Panc1 (cell line): ENCODE measurements at regions not wholly inside any gene's neighbourhood (a gene's known extent, or its start where the extent isn't known, plus 50 kb on each side); places are given as distances from the start of the nearest gene placed in this dataset.

Experiments
- ATAC-seq: fragments of 200-7000 bp; cut with Tn5 transposase; 2 replicates; pipeline ENCODE4 v1.9.1; 2020; ENCODE audit warnings: mild to moderate bottlenecking, moderate library complexity
- BruUV-seq: library from RNA; stranded (reverse); fragments of 400-500 nt; replicated peaks from 2 replicates; lab custom pipeline; 2021; lab: Mats Ljungman, UMichigan
- CTCF ChIA-PET: fragments of 300-600 bp; sonication (Branson Sonifier 250); formaldehyde crosslinking; loops from one replicate; lab custom pipeline; 2022; ENCODE audit warnings: antibody characterized with exemption; lab: Charles Lee
- POLR2A ChIA-PET: fragments of 300-600 bp; sonication (Branson Sonifier 250); formaldehyde crosslinking; loops from one replicate; lab custom pipeline; 2022; ENCODE audit warnings: antibody characterized with exemption; lab: Charles Lee
- DNase-seq: peaks from one replicate; pipeline ENCODE4 v3.0.0-alpha.2; 2010; ENCODE audit warnings: low read depth, low spot score
- H3K27ac ChIP-seq: 2 replicates; pipeline ENCODE4 v1.5.1; 2011; ENCODE audit warnings: mild to moderate bottlenecking, low read length, inconsistent platforms
- H3K27me3 ChIP-seq: fragments of 200-500 bp; sonication (Bioruptor generic); 2 replicates; pipeline ENCODE4 v1.6.0; 2014; ENCODE audit warnings: low read length, inconsistent platforms; ENCODE audit not compliant: control insufficient read depth, insufficient read depth
- H3K36me3 ChIP-seq: fragments of 200-500 bp; sonication (Bioruptor generic); 2 replicates; pipeline ENCODE4 v1.5.1; 2014; ENCODE audit warnings: inconsistent platforms, mild to moderate bottlenecking, low read length, moderate library complexity; ENCODE audit not compliant: control insufficient read depth, insufficient read depth
- H3K4me1 ChIP-seq: 2 replicates; pipeline ENCODE4 v1.5.1; 2011; ENCODE audit warnings: inconsistent platforms, mild to moderate bottlenecking, low read length, moderate library complexity; ENCODE audit not compliant: control insufficient read depth, insufficient read depth
- H3K4me3 ChIP-seq, 2 experiments: 2 replicates each; pipeline ENCODE4 v1.5.1; 2011 to 2012; ENCODE audit warnings: low read depth in 2 of 2, low read length in 2 of 2, mild to moderate bottlenecking in 2 of 2, inconsistent platforms in 1 of 2, moderate library complexity in 1 of 2
- H3K9me3 ChIP-seq: fragments of 200-500 bp; sonication (Bioruptor generic); 2 replicates; pipeline ENCODE4 v1.5.1; 2014; ENCODE audit warnings: low read depth, mild to moderate bottlenecking, inconsistent platforms, low read length, moderate library complexity; ENCODE audit not compliant: control insufficient read depth, insufficient read depth
- CTCF ChIP-seq: fragments of 450-650 bp; IDR thresholded peaks from 2 replicates; pipeline ENCODE4 v1.5.1; 2017; ENCODE audit warnings: mild to moderate bottlenecking
- POLR2AphosphoS5 ChIP-seq: IDR thresholded peaks from 2 replicates; pipeline ENCODE4 v1.6.1; 2012; ENCODE audit warnings: mild to moderate bottlenecking, low read depth, low read length, moderate library complexity
- SIN3A ChIP-seq: IDR thresholded peaks from 2 replicates; pipeline ENCODE4 v1.6.1; 2012; ENCODE audit warnings: low read depth, mild to moderate bottlenecking, low read length, moderate library complexity, borderline replicate concordance; ENCODE audit not compliant: insufficient read depth
- TCF7L2 ChIP-seq: IDR thresholded peaks from 2 replicates; pipeline ENCODE4 v1.6.1; 2011; ENCODE audit warnings: mild to moderate bottlenecking, low read depth, low read length, inconsistent platforms
- in situ Hi-C: cut with HindIII; loops from 2 replicates; pipeline ENCODE4 v1.10.0; 2016; ENCODE audit warnings: low sequenced_read_pairs, low pct_unique_long_range_greater_than_20kb
- intact Hi-C: fragments of 100-400 bp; cut with micrococcal nuclease; formaldehyde crosslinking; loops from one replicate; pipeline ENCODE4 v1.10.0; 2022; ENCODE audit not compliant: unreplicated experiment
- TF ChIP-seq, protein P1 (sequence below), 2 experiments: IDR thresholded peaks; 2 replicates each; pipeline ENCODE4 v1.6.1; 2011 to 2012; ENCODE audit warnings: low read depth in 2 of 2, control low read depth in 1 of 2, low read length in 1 of 2, mild to moderate bottlenecking in 1 of 2, moderate library complexity in 1 of 2; ENCODE audit not compliant: insufficient read depth in 1 of 2

GRCh38 chr5:112480501-112480900 is 61.4 kb upstream of the EPB41L4A start:
- no TSS peak for BruUV-seq
- Histone ChIP-seq H3K27me3 (no peaks in the 10 kb centered on the region), H3K27ac (no peak overlapping the region), H3K4me3 (no peak overlapping the region), H3K9me3 (no peaks in the 10 kb centered on the region), H3K4me1 (no peaks in the 10 kb centered on the region), H3K36me3 (no peaks in the 10 kb centered on the region)
- in situ Hi-C loops: no loop called here
- ChIA-PET CTCF (no interaction called here), POLR2A (no interaction called here)
- intact Hi-C loops: no loop called here
- DNase-seq (no peak), ATAC-seq (no peak)
- TF ChIP-seq POLR2AphosphoS5 (no peak), SIN3A (no peak), CTCF (no peak), TCF7L2 (no peak)
- TF ChIP-seq, protein P1, sequence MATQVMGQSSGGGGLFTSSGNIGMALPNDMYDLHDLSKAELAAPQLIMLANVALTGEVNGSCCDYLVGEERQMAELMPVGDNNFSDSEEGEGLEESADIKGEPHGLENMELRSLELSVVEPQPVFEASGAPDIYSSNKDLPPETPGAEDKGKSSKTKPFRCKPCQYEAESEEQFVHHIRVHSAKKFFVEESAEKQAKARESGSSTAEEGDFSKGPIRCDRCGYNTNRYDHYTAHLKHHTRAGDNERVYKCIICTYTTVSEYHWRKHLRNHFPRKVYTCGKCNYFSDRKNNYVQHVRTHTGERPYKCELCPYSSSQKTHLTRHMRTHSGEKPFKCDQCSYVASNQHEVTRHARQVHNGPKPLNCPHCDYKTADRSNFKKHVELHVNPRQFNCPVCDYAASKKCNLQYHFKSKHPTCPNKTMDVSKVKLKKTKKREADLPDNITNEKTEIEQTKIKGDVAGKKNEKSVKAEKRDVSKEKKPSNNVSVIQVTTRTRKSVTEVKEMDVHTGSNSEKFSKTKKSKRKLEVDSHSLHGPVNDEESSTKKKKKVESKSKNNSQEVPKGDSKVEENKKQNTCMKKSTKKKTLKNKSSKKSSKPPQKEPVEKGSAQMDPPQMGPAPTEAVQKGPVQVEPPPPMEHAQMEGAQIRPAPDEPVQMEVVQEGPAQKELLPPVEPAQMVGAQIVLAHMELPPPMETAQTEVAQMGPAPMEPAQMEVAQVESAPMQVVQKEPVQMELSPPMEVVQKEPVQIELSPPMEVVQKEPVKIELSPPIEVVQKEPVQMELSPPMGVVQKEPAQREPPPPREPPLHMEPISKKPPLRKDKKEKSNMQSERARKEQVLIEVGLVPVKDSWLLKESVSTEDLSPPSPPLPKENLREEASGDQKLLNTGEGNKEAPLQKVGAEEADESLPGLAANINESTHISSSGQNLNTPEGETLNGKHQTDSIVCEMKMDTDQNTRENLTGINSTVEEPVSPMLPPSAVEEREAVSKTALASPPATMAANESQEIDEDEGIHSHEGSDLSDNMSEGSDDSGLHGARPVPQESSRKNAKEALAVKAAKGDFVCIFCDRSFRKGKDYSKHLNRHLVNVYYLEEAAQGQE (IDR thresholded peaks at IDR 0.05; ENCODE audit: insufficient read depth in 1 of 2, low read depth in 2 of 2, low read length in 1 of 2): no peak

DNA sequence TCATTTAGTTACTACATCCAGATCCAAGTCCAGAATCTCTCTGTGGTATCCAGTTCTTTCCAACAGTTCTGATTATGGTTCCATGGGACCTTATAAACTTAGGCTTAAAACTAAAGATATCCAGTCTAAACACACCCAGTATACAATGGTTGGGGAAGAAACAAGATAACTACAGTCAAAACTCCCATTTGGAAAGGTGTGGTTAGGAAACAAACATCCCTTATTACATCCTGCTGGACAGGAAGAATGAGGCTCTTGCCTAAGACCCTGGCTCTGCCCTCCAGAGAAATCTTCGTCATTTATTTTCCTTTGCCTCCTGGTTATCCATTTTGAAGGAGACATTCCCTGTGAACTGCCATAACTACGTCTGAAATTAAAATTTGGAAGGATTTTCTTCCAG is 64.6 kb upstream of the EPB41L4A start:
- in situ Hi-C loops: no loop called here
- no peaks in the 10 kb centered on the region for H3K9me3 ChIP-seq
- no TSS peak for BruUV-seq
- H3K27ac ChIP-seq: no peak overlapping the region
- ATAC-seq: no peak
- H3K36me3 ChIP-seq: no peaks in the 10 kb centered on the region
- no peak for TF ChIP-seq CTCF
- TF ChIP-seq TCF7L2: no peak
- no peak for TF ChIP-seq POLR2AphosphoS5
- no peak for TF ChIP-seq SIN3A
- TF ChIP-seq, protein P1 (IDR thresholded peaks at IDR 0.05; ENCODE audit: insufficient read depth in 1 of 2, low read depth in 2 of 2, low read length in 1 of 2): no peak
- ChIA-PET CTCF (no interaction called here), POLR2A (no interaction called here)
- H3K4me3 ChIP-seq: no peak overlapping the region
- no peaks in the 10 kb centered on the region for H3K4me1 ChIP-seq
- no peaks in the 10 kb centered on the region for H3K27me3 ChIP-seq
- DNase-seq: no peak
- intact Hi-C loops: no loop called here
